Trophoblast cell (in vitro differentiated cells and primary cell): ENCODE measurements at regions not wholly inside any gene's neighbourhood (a gene's known extent, or its start where the extent isn't known, plus 50 kb on each side); places are given as distances from the start of the nearest gene placed in this dataset.
"Not testable (repeated sequence)": the region's sequence is repeated elsewhere in the genome, so short reads cannot be mapped to it uniquely, and the experiment has no call there.

Experiments used
- DNase-seq, 2 donors: peaks; one replicate each; pipeline ENCODE4 v3.0.0-alpha.2; 2016
- H2AFZ ChIP-seq: 2 replicates; pipeline ENCODE4 v1.6.1; 2013; ENCODE audit warnings: low read length, moderate library complexity, mild to moderate bottlenecking; ENCODE audit not compliant: insufficient read depth, poor library complexity
- H2AK5ac ChIP-seq: 2 replicates; pipeline ENCODE4 v1.6.1; 2013; ENCODE audit warnings: mild to moderate bottlenecking, low read length
- H2BK120ac ChIP-seq: 2 replicates; pipeline ENCODE4 v1.6.1; 2013; ENCODE audit warnings: low read length, mild to moderate bottlenecking, moderate library complexity; ENCODE audit not compliant: insufficient read depth, poor library complexity
- H2BK12ac ChIP-seq: 2 replicates; pipeline ENCODE4 v1.6.1; 2013; ENCODE audit warnings: mild to moderate bottlenecking, low read length, moderate library complexity
- H2BK5ac ChIP-seq: 2 replicates; pipeline ENCODE4 v1.6.1; 2013; ENCODE audit warnings: low read length, low read depth, moderate library complexity, mild to moderate bottlenecking; ENCODE audit not compliant: poor library complexity
- H3K14ac ChIP-seq: 2 replicates; pipeline ENCODE4 v1.6.1; 2013; ENCODE audit warnings: mild to moderate bottlenecking, low read length
- H3K18ac ChIP-seq: 2 replicates; pipeline ENCODE4 v1.6.1; 2013; ENCODE audit warnings: mild to moderate bottlenecking, low read length
- H3K23ac ChIP-seq: 2 replicates; pipeline ENCODE4 v1.6.1; 2013; ENCODE audit warnings: low read length
- H3K27ac ChIP-seq: 2 replicates; pipeline ENCODE4 v1.5.1; 2013; ENCODE audit warnings: low read depth, mild to moderate bottlenecking, inconsistent platforms, low read length, moderate library complexity
- H3K27me3 ChIP-seq: 2 replicates; pipeline ENCODE4 v1.6.1; 2013; ENCODE audit warnings: inconsistent platforms, mild to moderate bottlenecking, low read length, moderate library complexity; ENCODE audit not compliant: insufficient read depth
- H3K36me3 ChIP-seq, 2 experiments: 1 replicate in 1 of 2; 2 replicates in 1 of 2; pipeline ENCODE4 v1.6.1; 2013; ENCODE audit warnings: low read length in 2 of 2, mild to moderate bottlenecking in 2 of 2, moderate library complexity in 1 of 2; ENCODE audit not compliant: insufficient read depth in 2 of 2, control insufficient read depth in 1 of 2
- H3K4ac ChIP-seq: 2 replicates; pipeline ENCODE4 v1.6.1; 2013; ENCODE audit warnings: low read depth, mild to moderate bottlenecking, low read length, moderate library complexity
- H3K4me1 ChIP-seq, 2 experiments: 1 replicate in 1 of 2; 2 replicates in 1 of 2; pipeline ENCODE4 v1.6.1; 2013; ENCODE audit warnings: low read length in 2 of 2, mild to moderate bottlenecking in 2 of 2, moderate library complexity in 1 of 2; ENCODE audit not compliant: insufficient read depth in 2 of 2, control insufficient read depth in 1 of 2
- H3K4me2 ChIP-seq: 2 replicates; pipeline ENCODE4 v1.6.1; 2013; ENCODE audit warnings: inconsistent platforms, mild to moderate bottlenecking, low read length, moderate library complexity
- H3K4me3 ChIP-seq: 2 replicates; pipeline ENCODE4 v1.5.1; 2013; ENCODE audit warnings: mild to moderate bottlenecking, low read depth, low read length, inconsistent platforms
- H3K79me1 ChIP-seq: one replicate; pipeline ENCODE4 v1.6.1; 2013; ENCODE audit warnings: low read length
- H3K79me2 ChIP-seq: 2 replicates; pipeline ENCODE4 v1.6.1; 2013; ENCODE audit warnings: low read length, mild to moderate bottlenecking; ENCODE audit not compliant: control insufficient read depth, insufficient read depth, poor library complexity
- H3K9ac ChIP-seq: 2 replicates; pipeline ENCODE4 v1.6.1; 2013; ENCODE audit warnings: mild to moderate bottlenecking, low read length
- H3K9me3 ChIP-seq: 2 replicates; pipeline ENCODE4 v1.6.1; 2013; ENCODE audit warnings: low read depth, mild to moderate bottlenecking, control low read depth, inconsistent platforms, low read length; ENCODE audit not compliant: insufficient read depth
- H4K12ac ChIP-seq: 2 replicates; pipeline ENCODE4 v1.6.1; 2013; ENCODE audit warnings: low read depth, mild to moderate bottlenecking, low read length, moderate library complexity
- H4K8ac ChIP-seq: 2 replicates; pipeline ENCODE4 v1.6.1; 2013; ENCODE audit warnings: low read depth, mild to moderate bottlenecking, low read length, moderate library complexity
- H4K91ac ChIP-seq: one replicate; pipeline ENCODE4 v1.6.1; 2013; ENCODE audit warnings: low read depth, mild to moderate bottlenecking, low read length, moderate library complexity
- WGBS: extraction: QIAGEN DNeasy Blood & Tissue Kit; methylation state at CpG from one replicate; pipeline ENCODE4 v1.1.7; 2013; ENCODE audit warnings: missing lambda C conversion rate; ENCODE audit not compliant: insufficient read length, insufficient coverage; ENCODE audit errors: extremely low coverage; 5-methylcytosine and 5-hydroxymethylcytosine counted together

GRCh38 chr5:52029836-52030235 lies 646.6 kb downstream of the ISL1 start:
- H3K14ac ChIP-seq, H2AK5ac ChIP-seq, H4K91ac ChIP-seq, H3K23ac ChIP-seq, H4K12ac ChIP-seq, H4K8ac ChIP-seq, H2BK120ac ChIP-seq, H2BK12ac ChIP-seq, H2BK5ac ChIP-seq, H3K18ac ChIP-seq, DNase-seq, H3K36me3 ChIP-seq, H3K79me2 ChIP-seq, H3K79me1 ChIP-seq, H3K4me2 ChIP-seq, H3K9me3 ChIP-seq, H3K4me3 ChIP-seq, H2AFZ ChIP-seq, H3K9ac ChIP-seq, H3K4me1 ChIP-seq, H3K27ac ChIP-seq, H3K4ac ChIP-seq, H3K27me3 ChIP-seq: not testable (repeated sequence)
- no CpG with 5 or more reads among the region's 7 CpGs for WGBS

GRCh38 chr5:52041842-52042241 lies 658.6 kb downstream of the ISL1 start:
- no CpG with 5 or more reads among the region's 2 CpGs for WGBS
- Histone ChIP-seq H3K4me3 (no peak overlapping the region), H3K9me3 (no peaks in the 10 kb centered on the region), H3K9ac (no peak overlapping the region), H3K79me2 (no peaks in the 10 kb centered on the region), H3K4me2 (no peak overlapping the region), H3K4ac (no peak overlapping the region), H3K18ac (no peak overlapping the region), H2AFZ (no peak overlapping the region), H3K27ac (no peak overlapping the region), H2BK5ac (no peak overlapping the region), H4K91ac (no peak overlapping the region), H2BK12ac (no peak overlapping the region), H3K27me3 (no peaks in the 10 kb centered on the region), H2BK120ac (no peak overlapping the region), H2AK5ac (no peak overlapping the region), H3K79me1 (no peaks in the 10 kb centered on the region), H3K36me3 (no peaks in the 10 kb centered on the region), H4K8ac (no peak overlapping the region), H3K23ac (no peak overlapping the region), H3K14ac (no peak overlapping the region), H4K12ac (no peak overlapping the region), H3K4me1 (no peaks in the 10 kb centered on the region)
- DNase-seq: no peak

DNA sequence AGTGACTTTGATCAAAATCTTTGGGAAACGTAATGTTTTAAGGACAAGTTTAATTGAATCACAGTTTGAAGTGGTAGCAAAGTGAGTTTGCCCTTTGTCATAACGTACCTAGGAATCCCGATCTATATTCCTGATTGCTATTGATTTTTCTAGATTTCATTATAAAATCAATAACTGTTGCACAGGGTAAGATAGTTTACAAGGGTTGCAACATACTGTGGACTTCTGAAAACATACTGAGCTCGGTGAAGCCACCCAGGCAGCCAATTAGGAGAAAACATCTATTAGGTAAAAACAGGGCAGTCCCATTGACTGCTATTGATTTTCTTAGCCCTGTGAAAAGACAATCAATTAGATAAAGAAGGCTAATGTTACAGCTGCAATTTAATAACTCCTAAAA lies 659.9 kb downstream of the ISL1 start:
- Histone ChIP-seq H3K4me3 (no peak overlapping the region), H3K9me3 (no peaks in the 10 kb centered on the region), H3K14ac (no peak overlapping the region), H3K27ac (no peak overlapping the region), H3K27me3 (no peaks in the 10 kb centered on the region), H2AK5ac (no peak overlapping the region), H4K91ac (no peak overlapping the region), H4K8ac (no peak overlapping the region), H2BK5ac (no peak overlapping the region), H4K12ac (no peak overlapping the region), H2BK120ac (no peak overlapping the region), H3K23ac (no peak overlapping the region), H3K18ac (no peak overlapping the region), H3K79me1 (no peaks in the 10 kb centered on the region), H3K36me3 (no peaks in the 10 kb centered on the region), H3K4ac (no peak overlapping the region), H2AFZ (no peak overlapping the region), H3K4me2 (no peak overlapping the region), H2BK12ac (no peak overlapping the region), H3K4me1 (no peaks in the 10 kb centered on the region), H3K79me2 (no peaks in the 10 kb centered on the region), H3K9ac (no peak overlapping the region)
- no peak for DNase-seq
- WGBS: no CpG with 5 or more reads among the region's 4 CpGs

DNA sequence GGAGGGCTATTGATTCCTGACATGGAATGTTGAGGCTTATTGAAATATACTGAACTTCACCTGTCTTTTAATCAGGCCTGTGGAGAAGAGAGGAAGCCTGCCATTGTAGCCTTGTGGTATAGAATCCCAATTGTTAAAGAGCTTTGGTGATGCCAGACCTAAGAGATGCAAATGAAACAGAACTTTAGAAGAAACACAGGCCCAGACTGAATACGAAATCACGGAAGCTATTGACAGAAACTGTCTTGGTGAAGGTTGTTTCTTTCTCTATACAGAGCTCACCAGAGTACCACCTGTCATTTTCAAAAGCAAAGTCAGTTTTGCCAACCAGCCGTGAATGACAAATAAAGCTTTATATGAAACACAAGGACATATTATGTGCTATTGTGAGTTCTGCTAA lies 660.3 kb downstream of the ISL1 start:
- no CpG with 5 or more reads among the region's 3 CpGs for WGBS
- Histone ChIP-seq H3K4me2 (no peak overlapping the region), H4K91ac (no peak overlapping the region), H4K8ac (no peak overlapping the region), H2BK5ac (no peak overlapping the region), H2BK12ac (no peak overlapping the region), H3K18ac (no peak overlapping the region), H3K27me3 (no peaks in the 10 kb centered on the region), H3K4ac (no peak overlapping the region), H3K9ac (no peak overlapping the region), H3K79me2 (no peaks in the 10 kb centered on the region), H3K79me1 (no peaks in the 10 kb centered on the region), H3K4me3 (no peak overlapping the region), H3K9me3 (no peaks in the 10 kb centered on the region), H2AFZ (no peak overlapping the region), H3K23ac (no peak overlapping the region), H3K4me1 (no peaks in the 10 kb centered on the region), H3K14ac (no peak overlapping the region), H4K12ac (no peak overlapping the region), H2BK120ac (no peak overlapping the region), H3K36me3 (no peaks in the 10 kb centered on the region), H2AK5ac (no peak overlapping the region), H3K27ac (no peak overlapping the region)
- DNase-seq: no peak
